ENCODE measurements at regions not wholly inside any gene's neighbourhood (a gene's known extent, or its start where the extent isn't known, plus 50 kb on each side); places are given as distances from the start of the nearest gene placed in this dataset.

- H3K27ac Mint-ChIP-seq: no peak overlapping the region
- Histone ChIP-seq H3K27ac (ENCODE audit: low read length) (no peak overlapping the region), H3K27me3 (ENCODE audit: control insufficient read depth, insufficient read depth, low read length) (peaks cover 2% of the 10 kb centered on the region), H3K9me3 (ENCODE audit: control insufficient read depth, insufficient read depth, low read length) (no peaks in the 10 kb centered on the region), H3K4me1 (ENCODE audit: control insufficient read depth, insufficient read depth, low read length) (no peaks in the 10 kb centered on the region), H3K4me3 (ENCODE audit: low read length) (no peak overlapping the region), H3K36me3 (ENCODE audit: control insufficient read depth, insufficient read depth, low read length) (no peaks in the 10 kb centered on the region)
- no peaks in the 10 kb centered on the region for H3K36me3 Mint-ChIP-seq
- intact Hi-C loops (cut with micrococcal nuclease): loop anchor here (10.0 kb wide), 1 partner anchor 186 kb away; no protein-coding TSS in a partner anchor
- DNase-seq (no peak), ATAC-seq (no peak)
- H3K27me3 Mint-ChIP-seq (ENCODE audit: low read depth in 2 of 2): peaks cover 19 to 21% of the 10 kb centered on the region in 2 donors
- 90% methylated on average over 2 of the region's 4 CpGs for WGBS (ENCODE audit: insufficient coverage)
- TF ChIP-seq CTCF (IDR thresholded peaks at IDR 0.05): no peak
- peaks cover 0 to 8% of the 10 kb centered on the region in 2 donors for H3K9me3 Mint-ChIP-seq
- H3K4me1 Mint-ChIP-seq: no peaks in the 10 kb centered on the region
- H3K4me3 Mint-ChIP-seq: no peak overlapping the region
Measured at GRCh38 chr4:153938994-153939393, 150.1 kb upstream of the SFRP2 start.

- no peak for DNase-seq
- H3K36me3 Mint-ChIP-seq: no peaks in the 10 kb centered on the region
- peaks cover 21 to 27% of the 10 kb centered on the region in 2 donors for H3K27me3 Mint-ChIP-seq (ENCODE audit: low read depth in 2 of 2)
- H3K27ac Mint-ChIP-seq: no peak overlapping the region
- intact Hi-C loops (cut with micrococcal nuclease): loop anchor here (10.0 kb wide), 1 partner anchor 188 kb away; no protein-coding TSS in a partner anchor
- Histone ChIP-seq H3K27me3 (ENCODE audit: control insufficient read depth, insufficient read depth, low read length) (peaks cover 2% of the 10 kb centered on the region), H3K36me3 (ENCODE audit: control insufficient read depth, insufficient read depth, low read length) (no peaks in the 10 kb centered on the region), H3K4me1 (ENCODE audit: control insufficient read depth, insufficient read depth, low read length) (no peaks in the 10 kb centered on the region), H3K4me3 (ENCODE audit: low read length) (no peak overlapping the region), H3K27ac (ENCODE audit: low read length) (no peak overlapping the region), H3K9me3 (ENCODE audit: control insufficient read depth, insufficient read depth, low read length) (no peaks in the 10 kb centered on the region)
- no peak for ATAC-seq
- WGBS (ENCODE audit: insufficient coverage): 67% methylated on average over 4 of the region's 4 CpGs
- TF ChIP-seq CTCF (IDR thresholded peaks at IDR 0.05): no peak
- no peaks in the 10 kb centered on the region for H3K4me1 Mint-ChIP-seq
- H3K4me3 Mint-ChIP-seq: no peak overlapping the region
- peaks cover 0 to 7% of the 10 kb centered on the region in 2 donors for H3K9me3 Mint-ChIP-seq
Measured at GRCh38 chr4:153937289-153937688, 148.4 kb upstream of the SFRP2 start.

GRCh38 chr4:153936121-153936520 lies 147.2 kb upstream of the SFRP2 start:
- no peaks in the 10 kb centered on the region for H3K36me3 ChIP-seq (ENCODE audit: control insufficient read depth, insufficient read depth, low read length)
- Mint-ChIP-seq H3K4me3 (no peak overlapping the region), H3K27ac (no peak overlapping the region), H3K9me3 (peaks cover 0 to 4% of the 10 kb centered on the region in 2 donors), H3K27me3 (ENCODE audit: low read depth in 2 of 2) (peaks cover 14 to 21% of the 10 kb centered on the region in 2 donors), H3K36me3 (no peaks in the 10 kb centered on the region), H3K4me1 (no peaks in the 10 kb centered on the region)
- peaks cover 2% of the 10 kb centered on the region for H3K27me3 ChIP-seq (ENCODE audit: control insufficient read depth, insufficient read depth, low read length)
- H3K27ac ChIP-seq (ENCODE audit: low read length): no peak overlapping the region
- intact Hi-C loops (cut with micrococcal nuclease): loop anchor here (10.0 kb wide), 1 partner anchor 189 kb away; no protein-coding TSS in a partner anchor
- no peak for ATAC-seq
- no peaks in the 10 kb centered on the region for H3K9me3 ChIP-seq (ENCODE audit: control insufficient read depth, insufficient read depth, low read length)
- no peaks in the 10 kb centered on the region for H3K4me1 ChIP-seq (ENCODE audit: control insufficient read depth, insufficient read depth, low read length)
- no peak for DNase-seq
- H3K4me3 ChIP-seq (ENCODE audit: low read length): no peak overlapping the region
- TF ChIP-seq CTCF (IDR thresholded peaks at IDR 0.05): no peak
- WGBS (ENCODE audit: insufficient coverage): 59% methylated on average over 3 of the region's 3 CpGs

GRCh38 chr4:153934688-153935017 lies 145.8 kb upstream of the SFRP2 start:
- DNase-seq (no peak), ATAC-seq (no peak)
- H3K27me3 Mint-ChIP-seq (ENCODE audit: low read depth in 2 of 2): peaks cover 14 to 17% of the 10 kb centered on the region in 2 donors
- Histone ChIP-seq H3K4me3 (ENCODE audit: low read length) (no peak overlapping the region), H3K27me3 (ENCODE audit: control insufficient read depth, insufficient read depth, low read length) (peaks cover 2% of the 10 kb centered on the region), H3K4me1 (ENCODE audit: control insufficient read depth, insufficient read depth, low read length) (no peaks in the 10 kb centered on the region), H3K27ac (ENCODE audit: low read length) (no peak overlapping the region), H3K9me3 (ENCODE audit: control insufficient read depth, insufficient read depth, low read length) (no peaks in the 10 kb centered on the region), H3K36me3 (ENCODE audit: control insufficient read depth, insufficient read depth, low read length) (no peaks in the 10 kb centered on the region)
- intact Hi-C loops (cut with micrococcal nuclease): loop anchor here (10.0 kb wide), 1 partner anchor 190 kb away; no protein-coding TSS in a partner anchor
- H3K9me3 Mint-ChIP-seq: peaks cover 0 to 4% of the 10 kb centered on the region in 2 donors
- no peaks in the 10 kb centered on the region for H3K4me1 Mint-ChIP-seq
- no peak for TF ChIP-seq CTCF (IDR thresholded peaks at IDR 0.05)
- H3K4me3 Mint-ChIP-seq: no peak overlapping the region
- no peaks in the 10 kb centered on the region for H3K36me3 Mint-ChIP-seq
- WGBS (ENCODE audit: insufficient coverage): 53% methylated on average over 2 of the region's 3 CpGs
- H3K27ac Mint-ChIP-seq: no peak overlapping the region

All from natural killer cell (primary cell).